Stimulated activated CD4-positive, alpha-beta T cell treated with anti-CD3 and anti-CD28 coated beads, Interleukin-12 subunit alpha, Interleukin-12 subunit beta, amount 100 ng/mL, for 24 hours (primary cell): ENCODE measurements at regions not wholly inside any gene's neighbourhood (a gene's known extent, or its start where the extent isn't known, plus 50 kb on each side); places are given as distances from the start of the nearest gene placed in this dataset.
"Not testable (repeated sequence)": the region's sequence is repeated elsewhere in the genome, so short reads cannot be mapped to it uniquely, and the experiment has no call there.

Experiments
- DNase-seq, 2 experiments: peaks; one replicate each; pipeline ENCODE4 v3.0.0-alpha.2; 2020; ENCODE audit warnings: low read depth in 2 of 2

GRCh38 chr20:22848364-22848763, 186.7 kb upstream of the SSTR4 start:
- no peak for DNase-seq

DNA sequence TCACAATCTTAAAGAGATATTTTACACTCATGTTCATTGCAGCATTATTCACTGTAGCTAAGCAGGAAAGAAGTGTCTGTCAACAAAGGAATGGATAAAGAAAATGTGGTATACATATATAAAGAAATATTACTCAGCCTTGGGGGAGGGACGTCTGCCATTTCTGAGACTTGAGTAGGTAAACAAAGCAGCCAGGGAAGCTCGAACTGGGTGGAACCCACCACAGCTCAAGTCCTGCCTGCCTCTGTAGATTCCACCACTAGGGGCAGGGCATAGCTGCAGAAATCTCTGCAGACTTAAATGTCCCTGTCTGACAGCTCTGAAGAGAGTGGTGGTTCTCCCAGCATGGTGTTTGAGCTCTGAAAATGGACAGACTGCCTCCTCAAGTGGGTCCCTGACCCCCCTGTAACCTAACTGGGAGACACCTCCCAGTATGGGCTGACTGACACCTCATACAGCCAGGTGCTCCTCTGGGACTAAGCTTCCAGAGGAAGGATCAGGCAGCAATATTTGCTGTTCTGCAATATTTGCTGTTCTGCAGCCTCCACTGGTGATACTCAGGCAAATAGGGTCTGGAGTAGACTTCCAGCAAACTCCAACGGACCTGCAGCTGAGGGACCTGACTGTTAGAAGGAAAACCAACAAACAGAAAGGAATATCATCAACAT, 183.3 kb upstream of the SSTR4 start:
- DNase-seq: not testable (repeated sequence)

- no peak for DNase-seq
Measured at GRCh38 chr20:22861231-22861980, 173.7 kb upstream of the SSTR4 start.

GRCh38 chr20:22861990-22862389, 173.1 kb upstream of the SSTR4 start:
- no peak for DNase-seq

DNA sequence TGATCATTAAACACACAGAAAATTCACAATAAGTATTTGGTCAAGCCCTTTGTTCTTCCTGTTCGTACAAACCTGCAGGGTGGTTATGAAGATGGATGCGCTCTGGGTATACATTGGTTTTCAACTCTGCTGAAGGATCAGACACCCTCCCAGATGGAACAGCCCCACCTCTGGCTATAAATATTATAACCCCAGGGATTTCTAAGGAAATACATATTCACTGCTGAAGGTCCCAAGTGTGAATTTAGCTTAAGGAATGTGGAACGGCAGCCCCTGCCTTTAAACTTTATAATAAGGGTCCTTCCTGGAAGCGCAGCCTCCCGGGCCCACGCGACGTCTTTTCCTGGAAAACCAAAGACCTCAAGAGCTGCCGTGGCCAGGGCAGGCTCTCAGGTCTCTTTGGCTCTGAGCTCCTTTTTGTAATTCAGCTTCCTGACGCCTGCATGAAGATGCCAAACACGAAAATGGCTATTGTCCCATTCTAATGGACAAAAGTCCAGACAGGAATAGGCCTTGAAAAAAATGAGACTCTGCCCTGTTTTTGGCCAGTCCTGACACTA, 172.4 kb upstream of the SSTR4 start:
- DNase-seq: no peak

DNA sequence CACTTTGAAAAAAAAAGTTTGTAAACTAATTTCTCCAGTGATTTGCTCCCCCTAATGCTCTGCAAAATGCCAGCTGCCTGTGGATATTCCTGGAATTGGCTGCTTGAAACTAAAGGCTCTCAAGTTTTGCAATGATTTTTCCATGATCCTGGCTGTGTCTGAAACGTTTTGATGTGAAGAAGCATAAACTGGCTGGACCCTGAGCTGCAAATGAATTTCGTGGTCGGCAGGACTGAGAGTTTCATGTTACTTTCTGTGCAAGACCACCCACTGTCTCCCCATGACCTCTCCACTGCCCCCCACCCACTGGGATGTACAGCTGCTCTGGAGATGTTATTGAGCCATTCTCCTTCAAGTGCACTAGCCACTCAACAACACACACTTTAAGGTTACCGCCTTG, 171.3 kb upstream of the SSTR4 start:
- no peak for DNase-seq

DNA sequence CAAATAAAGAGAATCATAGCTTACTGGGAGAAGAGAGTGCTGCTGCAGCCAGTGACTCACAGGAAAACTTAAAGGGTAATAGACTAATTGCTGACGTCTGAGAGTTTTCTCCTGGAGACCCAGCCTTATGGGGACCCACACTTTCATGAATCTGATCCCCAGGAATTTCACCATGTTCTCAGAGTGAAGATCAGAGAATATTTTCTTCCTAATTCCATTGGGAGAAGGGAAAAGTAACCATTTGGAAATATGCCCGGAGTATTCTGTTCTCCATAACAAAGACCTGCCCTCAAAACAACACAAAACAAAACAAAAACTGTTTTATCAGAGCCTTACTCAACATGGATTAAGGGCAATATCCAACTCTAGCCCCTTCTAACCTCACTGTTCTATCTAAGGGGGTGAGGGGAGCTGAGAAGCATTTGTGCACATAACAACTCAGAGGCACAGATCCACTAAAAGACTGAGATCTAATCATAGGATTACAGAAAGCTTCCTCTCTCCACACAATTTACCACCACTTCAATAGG, 168.2 kb upstream of the SSTR4 start:
- DNase-seq: no peak

- DNase-seq: no peak
Measured at GRCh38 chr20:22878166-22878565, 156.9 kb upstream of the SSTR4 start.

DNA sequence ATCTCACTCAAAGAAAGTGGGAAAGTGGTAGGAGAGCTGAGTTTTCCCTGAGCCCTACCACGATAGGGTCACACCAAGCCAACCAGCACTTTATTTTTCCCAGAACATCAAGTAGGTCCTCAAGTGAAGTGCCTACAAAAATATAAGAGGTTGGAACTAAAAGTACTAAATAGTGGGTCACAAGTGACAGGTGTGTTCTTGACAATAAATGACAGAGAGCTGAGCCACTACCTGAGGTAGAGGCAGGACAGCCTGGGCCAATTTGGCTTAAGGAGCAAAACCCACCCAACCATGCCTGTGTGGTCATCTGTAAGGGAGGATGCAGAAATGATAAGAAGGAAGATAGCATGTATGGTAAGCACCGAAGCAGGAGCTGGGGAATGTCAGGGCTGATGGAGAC, 154.8 kb upstream of the SSTR4 start:
- no peak for DNase-seq

DNA sequence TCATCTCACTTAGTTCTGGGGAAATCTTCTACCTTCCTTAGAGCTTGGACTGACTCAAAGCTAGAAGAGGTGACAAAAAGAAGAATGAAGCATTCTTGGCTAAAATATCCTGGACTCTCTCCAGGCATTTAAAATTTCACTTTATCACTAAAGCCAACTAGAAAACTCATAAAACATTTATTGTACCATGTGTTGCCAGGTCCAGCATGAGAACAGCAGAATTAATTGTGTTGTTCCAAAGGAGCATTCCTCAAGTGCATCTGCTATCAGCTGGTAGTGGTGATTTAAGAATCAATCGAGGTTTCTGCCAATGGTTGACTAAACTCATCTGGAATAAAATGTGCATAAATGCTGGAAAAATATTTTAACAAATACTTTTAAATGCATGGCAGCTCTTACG, 147.3 kb upstream of the SSTR4 start:
- no peak for DNase-seq

DNA sequence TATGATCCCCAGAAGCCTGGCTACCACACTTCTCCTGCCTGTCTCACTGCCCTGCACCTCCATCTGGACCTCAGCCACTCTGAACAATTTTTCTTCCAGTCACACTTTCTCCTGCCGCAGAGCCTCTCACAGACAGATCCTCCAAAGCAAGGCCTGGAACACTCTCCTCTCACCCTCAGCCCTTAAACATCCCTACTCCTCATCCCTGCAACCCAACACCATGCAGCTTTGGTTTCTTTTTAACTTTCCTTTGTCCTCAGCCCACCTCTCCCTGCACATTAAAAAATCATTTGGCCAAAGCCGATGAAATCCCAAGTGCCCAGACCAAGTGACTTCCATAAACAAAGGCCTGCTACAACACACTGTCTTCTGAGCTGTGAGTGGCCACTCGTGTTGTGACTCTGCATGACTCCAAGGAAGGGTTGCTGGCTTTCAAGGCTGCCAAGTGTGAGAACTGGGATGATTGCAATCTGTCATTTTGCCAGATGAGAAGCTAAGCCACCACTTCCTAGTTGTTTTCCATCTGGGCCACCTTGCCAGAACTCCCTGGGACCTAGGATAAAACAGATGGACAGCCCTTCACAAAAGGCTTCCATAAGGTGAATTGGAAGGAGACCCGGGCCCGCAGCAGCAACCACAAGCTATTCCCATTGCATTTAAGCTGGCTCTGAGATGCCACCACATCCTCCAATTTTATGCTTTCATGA, 144.4 kb upstream of the SSTR4 start:
- DNase-seq: no peak

DNA sequence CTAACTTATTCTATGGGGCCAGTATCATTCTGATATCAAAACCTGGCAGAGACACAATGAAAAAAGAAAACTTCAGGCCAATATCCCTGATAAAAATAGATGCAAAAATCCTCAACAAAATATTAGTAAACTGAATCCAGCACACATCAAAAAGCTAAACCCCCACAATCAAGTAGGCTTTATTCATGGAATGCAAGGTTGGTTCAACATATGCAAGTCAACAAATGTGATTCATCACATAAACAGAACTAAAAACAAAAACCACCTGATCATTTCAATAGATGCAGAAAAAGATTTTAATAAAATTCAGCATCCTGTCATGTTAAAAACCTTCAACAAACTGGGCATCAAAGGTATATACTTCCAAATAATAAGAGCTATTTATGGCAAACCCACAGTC, 133.9 kb upstream of the SSTR4 start:
- DNase-seq: no peak

- no peak for DNase-seq
Measured at GRCh38 chr20:22901921-22902320, 133.2 kb upstream of the SSTR4 start.

- DNase-seq: no peak
Measured at GRCh38 chr20:22904386-22904785, 130.7 kb upstream of the SSTR4 start.

DNA sequence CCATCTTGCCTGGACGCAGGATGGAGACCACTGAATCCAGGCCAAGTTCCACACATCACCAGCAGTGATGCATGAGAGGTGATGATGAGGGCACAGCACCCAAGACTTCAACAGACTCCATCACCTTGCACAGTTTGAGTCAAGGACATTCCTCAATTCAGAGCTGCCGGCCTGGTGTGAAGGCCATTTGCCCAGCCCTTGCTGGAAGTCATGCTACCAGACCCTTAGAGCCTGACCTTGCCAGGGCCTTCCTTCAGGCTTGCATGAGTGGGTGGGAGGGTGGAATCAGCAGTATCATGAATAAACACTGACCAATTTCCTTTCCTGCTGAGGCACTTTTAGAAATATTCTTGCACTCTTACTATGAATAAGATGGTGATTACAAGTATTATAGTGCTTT, 130.2 kb upstream of the SSTR4 start:
- no peak for DNase-seq

- no peak for DNase-seq
Measured at GRCh38 chr20:22905658-22906057, 129.5 kb upstream of the SSTR4 start.

GRCh38 chr20:22908437-22908836, 126.7 kb upstream of the SSTR4 start:
- DNase-seq: no peak

- DNase-seq: no peak
Measured at GRCh38 chr20:22908944-22909343, 126.2 kb upstream of the SSTR4 start.

GRCh38 chr20:22909436-22909835, 125.7 kb upstream of the SSTR4 start:
- DNase-seq: no peak

DNA sequence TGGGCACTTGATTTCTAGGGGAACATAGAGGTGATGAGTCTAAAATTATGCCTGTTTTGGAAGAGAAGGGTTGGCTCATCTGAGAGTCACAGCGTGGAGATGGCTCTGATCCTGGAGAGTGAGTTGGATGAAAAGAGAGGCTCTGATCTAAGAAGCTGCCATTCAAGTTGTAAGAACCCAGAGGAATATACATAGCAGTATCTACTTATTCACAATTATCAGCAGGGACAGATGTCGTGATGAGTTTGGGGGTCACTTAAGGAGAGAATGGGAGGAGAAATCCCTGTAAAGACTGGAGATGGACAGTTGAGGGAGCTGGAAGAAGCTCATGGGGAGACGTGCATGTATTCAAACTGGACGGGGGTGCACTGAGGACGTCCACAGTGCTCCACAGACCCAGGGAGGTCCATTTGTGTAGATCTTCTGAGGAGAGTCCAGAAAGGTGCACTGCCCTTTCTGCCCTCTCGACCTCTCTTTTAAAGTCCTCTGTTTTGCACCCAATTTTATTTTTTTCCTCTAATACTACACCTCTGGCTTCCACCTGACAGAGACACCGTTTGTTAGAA, 124.7 kb upstream of the SSTR4 start:
- no peak for DNase-seq

GRCh38 chr20:22914291-22914690, 120.8 kb upstream of the SSTR4 start:
- no peak for DNase-seq

GRCh38 chr20:22915512-22915911, 119.6 kb upstream of the SSTR4 start:
- no peak for DNase-seq
